ENCODE measurements at regions not wholly inside any gene's neighbourhood (a gene's known extent, or its start where the extent isn't known, plus 50 kb on each side); places are given as distances from the start of the nearest gene placed in this dataset.

GRCh38 chr11:134509381-134510232 lies 97.6 kb upstream of the B3GAT1 start:
- no peak overlapping the region for H3K18ac ChIP-seq (ENCODE audit: insufficient read length, low read depth, low read length)
- no peak overlapping the region for H2BK12ac ChIP-seq (ENCODE audit: insufficient read length, low read depth, low read length)
- H3K27me3 ChIP-seq (ENCODE audit: insufficient read depth, low read length), result no peaks in the 10 kb centered on the region
- no peak overlapping the region for H2AK5ac ChIP-seq (ENCODE audit: insufficient read length, low read length)
- H3T11ph ChIP-seq (ENCODE audit: low read length), result no peak overlapping the region
- H3K4me1 ChIP-seq (ENCODE audit: insufficient read depth, low read length), result peaks cover 2% of the 10 kb centered on the region; the same call in 1 of the 2 replicates
- no peak overlapping the region for H3K9ac ChIP-seq (ENCODE audit: extremely low read depth, insufficient read length, low read length)
- no peak overlapping the region for H3K27ac Mint-ChIP-seq
- no peaks in the 10 kb centered on the region for H4K20me1 ChIP-seq (ENCODE audit: control insufficient read depth, insufficient read depth, insufficient read length)
- H3K36me3 Mint-ChIP-seq (ENCODE audit: insufficient read depth in 1 of 3, low read depth in 3 of 3), result no peaks in the 10 kb centered on the region; a peak in 1 of 7 replicates
- no peak overlapping the region for H3K27ac ChIP-seq (ENCODE audit: insufficient read length, low read depth, low read length)
- H2BK15ac ChIP-seq (ENCODE audit: low read depth, low read length), result no peak overlapping the region
- H2AFZ ChIP-seq (ENCODE audit: low read length), result no peak overlapping the region
- no peaks in the 10 kb centered on the region for H3K79me2 ChIP-seq (ENCODE audit: insufficient read depth, low read length)
- peak overlapping the region; percentile 31; the same call in 1 of the 2 replicates for H3K14ac ChIP-seq (ENCODE audit: insufficient read depth, low read length)
- no peak overlapping the region for H3K4me2 ChIP-seq (ENCODE audit: insufficient read depth, insufficient read length, low read length)
- no peak overlapping the region for H3K56ac ChIP-seq (ENCODE audit: insufficient read length, low read depth, low read length)
- H4K91ac ChIP-seq (ENCODE audit: insufficient read length, low read depth, low read length), result no peak overlapping the region
- TF ChIP-seq CTCF (conservative IDR thresholded peaks at IDR 0.05), result no peak
- H3K23me2 ChIP-seq (ENCODE audit: insufficient read length, low read depth, low read length, poor library complexity, severe bottlenecking), result no peaks in the 10 kb centered on the region
- no peaks in the 10 kb centered on the region for H3K9me3 ChIP-seq (ENCODE audit: control insufficient read depth, low read depth, low read length)
- H3K79me1 ChIP-seq (ENCODE audit: insufficient read depth, low read depth, low read length, poor library complexity, severe bottlenecking), result no peaks in the 10 kb centered on the region
- no peak overlapping the region for H3K4me3 Mint-ChIP-seq
- peaks cover 34% of the 10 kb centered on the region for H3K27me3 Mint-ChIP-seq (ENCODE audit: low read depth)
- no peak overlapping the region for H2BK5ac ChIP-seq (ENCODE audit: insufficient read length, low read length)
- H3K23ac ChIP-seq (ENCODE audit: insufficient read length, low read depth, low read length), result no peak overlapping the region
- peaks cover 6 to 11% of the 10 kb centered on the region in 2 experiments for H3K4me1 Mint-ChIP-seq
- no CpG with 5 or more reads among the region's 20 CpGs for WGBS (ENCODE audit: extremely low coverage, insufficient read length, low lambda C conversion rate)
- H2BK20ac ChIP-seq (ENCODE audit: low read depth, low read length, poor library complexity, severe bottlenecking), result no peak overlapping the region
- no peak overlapping the region for H4K8ac ChIP-seq (replicated peaks; ENCODE audit: insufficient read length, low read depth, low read length)
- H4K5ac ChIP-seq (ENCODE audit: insufficient read length, low read depth, low read length), result no peak overlapping the region
- no peak overlapping the region for H3K4ac ChIP-seq (ENCODE audit: low read depth, low read length)
- no peaks in the 10 kb centered on the region for H3K9me3 Mint-ChIP-seq
- no peak overlapping the region for H2BK120ac ChIP-seq (ENCODE audit: low read depth, low read length, poor library complexity, severe bottlenecking)
- DNase-seq, result no peak
